SHP77 treated with DMSO at 0.1 percent for 48 hours (cell line): ENCODE measurements at regions not wholly inside any gene's neighbourhood (a gene's known extent, or its start where the extent isn't known, plus 50 kb on each side); places are given as distances from the start of the nearest gene placed in this dataset.
A peak's percentile ranks its signal among the peaks of the same experiment; 100 is the strongest.

Source experiments
- DNase-seq: peaks from one replicate; lab custom pipeline; 2025; lab: John Stamatoyannopoulos, UW

DNA sequence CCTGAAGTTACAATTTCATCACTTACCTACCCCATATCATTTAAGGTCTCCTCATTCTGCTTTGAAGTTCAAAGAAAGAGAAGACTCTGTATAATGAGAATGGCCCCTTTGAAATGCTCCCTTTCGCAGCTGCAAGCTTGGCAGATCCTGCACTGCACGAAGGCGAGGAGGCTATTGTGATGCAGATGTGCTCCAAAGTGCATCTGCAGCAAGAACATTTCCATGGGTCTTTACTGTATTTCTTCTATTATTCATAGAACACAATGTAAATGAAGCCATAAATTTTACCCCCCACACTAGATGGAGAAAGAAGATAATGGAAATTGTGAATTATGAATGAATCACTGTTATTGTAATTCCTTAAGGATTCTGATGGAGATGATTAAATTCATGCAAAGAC is 178.7 kb downstream of the CHD9NB start:
- DNase-seq = no peak

- DNase-seq = no peak
Observed at GRCh38 chr16:52872731-52873130, 180.0 kb downstream of the CHD9NB start.

- DNase-seq = no peak
Observed at GRCh38 chr16:52871481-52871880, 181.2 kb downstream of the CHD9NB start.

GRCh38 chr16:52869243-52869642 is 183.5 kb downstream of the CHD9NB start:
- no peak for DNase-seq

GRCh38 chr16:52863000-52863399 is 189.7 kb downstream of the CHD9NB start:
- no peak for DNase-seq

GRCh38 chr16:52861614-52862022 is 191.1 kb downstream of the CHD9NB start:
- DNase-seq = peak; percentile 53

DNA sequence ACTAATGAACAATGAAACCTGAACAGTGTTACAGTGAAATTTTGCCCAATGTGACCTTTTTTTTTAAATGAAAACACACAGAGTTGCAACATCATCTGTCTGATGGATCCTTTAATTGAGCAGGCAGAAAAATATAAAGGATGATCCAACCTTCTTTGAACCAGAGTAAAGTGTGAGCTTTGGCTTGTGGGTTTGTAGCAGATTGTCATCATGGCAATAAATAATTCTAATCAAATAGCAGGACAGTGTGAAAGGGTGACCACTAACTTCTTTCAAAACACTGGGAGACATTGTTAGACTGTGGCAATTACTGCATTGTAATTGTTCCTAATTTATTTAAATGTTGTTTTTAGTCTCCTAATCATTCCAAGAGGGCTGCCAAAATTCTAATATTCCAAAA is 197.2 kb downstream of the CHD9NB start:
- no peak for DNase-seq

DNA sequence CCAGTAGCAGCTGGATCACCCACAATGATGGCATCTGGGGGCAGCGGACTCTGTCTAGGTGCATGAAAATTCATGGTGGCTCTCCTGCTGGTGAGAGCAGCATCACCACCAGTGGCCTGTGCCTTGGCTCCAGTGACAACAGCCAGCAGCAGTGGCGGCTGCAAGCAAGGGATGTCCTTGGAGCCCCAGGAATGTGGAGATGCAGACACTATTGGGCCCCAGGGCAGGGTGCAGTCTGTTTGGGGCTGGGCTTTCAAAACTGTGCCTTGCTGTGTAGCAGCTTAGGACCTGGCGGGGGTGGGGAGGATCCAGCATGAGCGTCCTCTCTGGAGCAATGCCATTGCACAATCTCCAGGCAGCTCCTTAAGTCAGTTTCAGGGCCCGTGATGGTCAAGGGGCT is 199.7 kb downstream of the CHD9NB start:
- no peak for DNase-seq

DNA sequence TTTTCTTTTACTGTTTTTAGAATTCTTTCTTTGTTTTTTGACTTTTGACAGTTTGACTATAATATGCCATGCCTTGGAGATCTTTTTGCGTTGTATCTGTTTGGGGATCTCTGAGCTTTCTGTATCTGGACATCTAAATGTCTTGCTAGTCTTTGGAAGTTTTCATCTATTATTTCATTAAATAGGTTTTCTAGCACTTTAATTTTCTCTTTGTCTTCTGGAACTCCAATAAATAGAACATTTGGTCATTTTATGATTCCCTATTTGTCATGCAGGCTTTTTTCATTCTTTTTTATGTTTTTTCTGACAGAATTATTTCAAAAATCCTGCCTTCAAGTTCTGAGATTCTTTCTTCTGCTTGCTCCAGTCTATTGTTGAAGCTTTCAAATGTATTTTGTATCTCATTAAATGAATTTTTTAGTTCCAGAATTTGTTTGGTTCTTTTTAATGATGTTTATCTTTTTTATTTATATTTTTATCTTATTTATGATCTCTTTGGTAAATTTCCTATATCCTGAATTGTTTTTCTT is 201.4 kb downstream of the CHD9NB start:
- DNase-seq = no peak

- no peak for DNase-seq
Observed at GRCh38 chr16:52843381-52843780, 209.3 kb downstream of the CHD9NB start.

GRCh38 chr16:52837251-52837650 is 215.4 kb downstream of the CHD9NB start:
- no peak for DNase-seq

DNA sequence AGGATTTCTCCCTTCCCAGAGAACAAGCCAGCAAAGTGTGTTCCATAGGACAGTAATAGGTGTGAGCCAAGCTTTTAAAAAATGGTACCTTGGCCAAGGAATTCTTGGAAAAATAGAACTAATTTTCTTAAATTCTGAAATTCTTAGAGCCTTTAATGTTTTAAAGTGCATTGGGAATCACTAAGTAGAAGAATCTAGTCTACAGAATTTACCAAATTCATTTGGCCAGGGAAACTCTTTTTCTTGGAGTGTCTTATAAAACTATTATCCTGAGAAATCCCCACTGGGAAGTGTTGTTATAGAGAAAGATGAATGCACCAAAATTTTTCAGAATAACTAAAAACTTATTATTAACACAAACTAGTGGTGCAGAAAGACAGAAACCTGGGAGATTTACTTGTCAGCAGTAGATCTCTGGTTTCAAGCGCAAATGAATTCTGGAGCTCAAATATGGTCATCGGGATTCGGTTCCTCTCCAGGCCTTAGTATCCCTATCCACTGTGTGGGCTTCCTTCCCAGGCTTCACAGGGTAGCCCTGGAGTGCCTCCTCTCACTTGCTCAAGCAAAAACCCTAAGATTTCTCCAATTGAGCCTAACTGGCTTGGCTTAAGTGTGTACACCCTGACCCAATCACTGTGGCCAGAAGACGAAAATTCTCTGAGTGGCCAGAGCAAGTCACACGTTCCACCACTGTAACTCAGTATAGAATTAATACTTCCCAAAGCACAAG is 217.8 kb downstream of the CHD9NB start:
- no peak for DNase-seq

DNA sequence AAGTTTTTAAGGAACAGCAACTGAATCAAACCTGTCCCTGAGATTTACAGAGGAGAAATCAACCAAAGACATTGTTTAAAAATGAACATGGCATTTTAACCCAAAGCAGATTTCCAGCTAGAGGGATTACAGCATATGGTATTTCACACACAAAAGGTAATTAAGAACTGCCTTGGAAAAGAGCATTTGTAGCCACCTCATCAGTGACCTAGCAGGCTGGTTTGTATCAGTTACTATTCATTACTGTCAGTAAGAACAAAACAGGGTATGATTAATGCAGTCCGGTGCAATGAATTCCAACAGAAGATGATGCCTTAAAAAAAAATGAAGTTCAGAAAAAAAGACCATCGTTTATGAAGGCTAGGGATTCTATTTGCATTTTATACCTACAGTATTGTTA is 219.9 kb downstream of the CHD9NB start:
- DNase-seq = no peak

DNA sequence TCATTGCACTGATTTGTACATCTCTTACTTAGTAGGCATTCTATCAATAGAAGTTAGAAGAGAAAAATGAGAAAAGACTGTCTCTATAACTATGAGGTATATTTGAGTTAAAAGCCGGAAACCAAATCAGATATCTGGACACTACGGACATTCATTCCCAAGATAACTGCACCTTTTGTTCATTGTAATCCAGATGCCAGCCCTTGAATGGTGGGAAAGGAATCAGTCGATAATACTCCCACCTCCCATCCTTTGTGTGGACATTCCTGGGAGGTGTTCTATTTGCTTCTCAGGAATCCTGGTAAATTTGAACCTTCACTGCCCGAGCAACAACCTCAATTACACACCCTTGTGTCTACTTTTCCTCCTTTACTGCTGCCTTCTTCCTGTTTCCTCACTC is 225.2 kb downstream of the CHD9NB start:
- DNase-seq = no peak

GRCh38 chr16:52825892-52826291 is 226.8 kb downstream of the CHD9NB start:
- DNase-seq = peak; percentile 80

GRCh38 chr16:52819808-52820207 is 232.9 kb downstream of the CHD9NB start:
- no peak for DNase-seq

- no peak for DNase-seq
Observed at GRCh38 chr16:52819405-52819804, 233.3 kb downstream of the CHD9NB start.

DNA sequence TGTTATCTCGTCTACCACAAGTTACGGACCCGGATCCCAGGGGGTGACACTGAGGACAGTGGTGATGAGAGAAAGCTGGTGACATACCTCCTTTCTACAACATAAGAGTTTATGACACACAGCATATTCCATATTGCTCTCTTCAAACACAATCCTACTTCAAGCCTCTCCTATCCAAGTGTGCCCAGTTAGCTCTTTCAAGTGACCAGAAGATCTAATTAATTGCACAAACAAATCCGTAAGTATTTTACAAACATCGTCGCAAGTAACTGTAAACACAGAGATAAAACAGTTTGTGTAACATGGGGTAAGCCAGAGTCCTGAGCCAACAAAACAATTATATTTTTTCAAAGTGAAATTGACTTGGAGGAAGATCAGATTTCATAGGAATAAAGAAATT is 235.0 kb downstream of the CHD9NB start:
- DNase-seq = no peak

DNA sequence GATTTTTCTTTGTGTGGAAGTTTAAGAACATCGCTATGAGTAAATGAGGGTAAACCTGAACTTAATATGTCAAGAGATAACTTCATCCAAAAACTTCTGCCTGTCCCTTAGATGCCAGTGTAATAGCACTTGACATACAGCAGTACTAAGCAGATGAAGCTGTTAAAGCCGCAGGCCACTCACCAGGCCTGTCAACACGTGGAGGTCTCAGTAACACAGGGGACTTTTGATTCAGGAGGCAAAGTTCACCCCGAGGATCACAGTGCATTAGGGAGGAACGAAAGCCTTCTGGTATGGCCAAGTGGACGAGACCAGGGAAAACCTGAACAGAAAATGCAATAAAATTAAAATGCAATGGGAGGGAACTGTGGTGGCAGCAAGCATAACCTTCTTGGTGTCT is 235.7 kb downstream of the CHD9NB start:
- DNase-seq = no peak

GRCh38 chr16:52812678-52813556 is 239.8 kb downstream of the CHD9NB start:
- DNase-seq = no peak

- no peak for DNase-seq
Observed at GRCh38 chr16:52805559-52806168, 247.0 kb downstream of the CHD9NB start.

DNA sequence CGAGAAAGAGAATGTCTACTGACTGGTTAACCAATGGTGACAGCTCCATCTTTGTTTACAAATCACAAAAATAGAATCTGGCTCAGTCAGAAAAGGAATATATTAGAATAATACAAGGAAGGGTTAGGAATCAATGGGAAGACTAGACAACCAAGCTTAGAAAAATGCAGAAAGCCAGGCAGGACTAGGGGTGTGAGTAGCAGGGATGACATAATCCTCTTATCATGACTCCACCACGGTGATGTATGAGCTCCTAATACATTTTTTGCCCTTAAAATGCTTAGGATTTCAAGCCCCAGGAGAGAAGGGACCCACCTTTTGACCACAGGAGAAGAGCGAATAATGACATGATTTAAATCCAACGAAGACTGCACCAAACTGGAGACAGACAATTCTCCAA is 252.3 kb downstream of the CHD9NB start:
- DNase-seq = no peak

- DNase-seq = no peak
Observed at GRCh38 chr16:52799149-52799548, 252.2 kb upstream of the TOX3 start.
